SK-N-SH (cell line): ENCODE measurements at regions not wholly inside any gene's neighbourhood (a gene's known extent, or its start where the extent isn't known, plus 50 kb on each side); places are given as distances from the start of the nearest gene placed in this dataset.
"Not testable (repeated sequence)": the region's sequence is repeated elsewhere in the genome, so short reads cannot be mapped to it uniquely, and the experiment has no call there.

ENCODE experiments used
- CTCF ChIA-PET: fragments of 300-600, 350-600 bp; formaldehyde crosslinking; extraction: SDS; loops from one replicate; lab custom pipeline; 2021; lab: Yijun Ruan, JAX
- POLR2A ChIA-PET: fragments of 350-600 bp; sonication (Branson Sonifier 250); formaldehyde crosslinking; extraction: SDS; loops from one replicate; lab custom pipeline; 2020; ENCODE audit warnings: antibody characterized with exemption, inconsistent platforms; lab: Yijun Ruan, JAX
- DNase-seq: peaks from one replicate; pipeline ENCODE4 v3.0.0; 2012
- H2AFZ ChIP-seq: fragments of 200-600 bp; sonication (generic); 2 replicates; pipeline ENCODE4 v1.8.1; 2016; ENCODE audit warnings: antibody characterized with exemption, mild to moderate bottlenecking, low read depth
- H3F3A ChIP-seq: fragments of 200-600 bp; sonication (generic); replicated peaks from 2 replicates; pipeline ENCODE3; 2016; ENCODE audit warnings: antibody characterized with exemption, mild to moderate bottlenecking; ENCODE audit not compliant: insufficient read depth
- H3K27ac ChIP-seq, 2 experiments: fragments of 200-500 bp in 1 of 2; fragments of 200-600 bp in 1 of 2; sonication (Bioruptor generic) in 1 of 2; sonication (generic), shearing (Covaris generic) in 1 of 2; 2 replicates each; pipeline versions ENCODE4 v1.5.1 to v1.6.1; 2014 to 2016; ENCODE audit warnings: low read depth in 2 of 2, inconsistent platforms in 1 of 2, low read length in 1 of 2, mild to moderate bottlenecking in 1 of 2, mixed read lengths in 1 of 2
- H3K27me3 ChIP-seq: fragments of 200-600 bp; sonication (generic), shearing (Covaris generic); 2 replicates; pipeline ENCODE4 v1.6.1; 2016; ENCODE audit warnings: mixed run types; ENCODE audit not compliant: insufficient read depth
- H3K36me3 ChIP-seq, 2 experiments: fragments of 200-500 bp in 1 of 2; fragments of 200-600 bp in 1 of 2; sonication (Bioruptor generic) in 1 of 2; sonication (generic) in 1 of 2; replicated peaks in 1 of 2; 2 replicates each; pipeline versions ENCODE3 to v1.5.1; 2014 to 2016; ENCODE audit warnings: low read length in 1 of 2, mild to moderate bottlenecking in 1 of 2; ENCODE audit not compliant: insufficient read depth in 2 of 2, control insufficient read depth in 1 of 2
- H3K4me1 ChIP-seq, 2 experiments: fragments of 200-500 bp in 1 of 2; fragments of 200-600 bp in 1 of 2; sonication (Bioruptor generic) in 1 of 2; sonication (generic), shearing (Covaris generic) in 1 of 2; 2 replicates each; pipeline versions ENCODE4 v1.5.1 to v1.6.1; 2014 to 2016; ENCODE audit warnings: low read depth in 1 of 2, low read length in 1 of 2, mixed run types in 1 of 2; ENCODE audit not compliant: insufficient read depth in 2 of 2, control insufficient read depth in 1 of 2
- H3K4me2 ChIP-seq: fragments of 200-600 bp; sonication (generic), shearing (Covaris generic); 2 replicates; pipeline ENCODE4 v1.6.1; 2017; ENCODE audit warnings: mixed run types
- H3K4me3 ChIP-seq, 2 experiments: fragments of 200-500 bp in 1 of 2; fragments of 200-600 bp in 1 of 2; sonication (Bioruptor generic) in 1 of 2; sonication (generic), shearing (Covaris generic) in 1 of 2; 2 replicates each; pipeline versions ENCODE4 v1.5.1 to v1.8.1; 2014 to 2016; ENCODE audit warnings: low read depth in 2 of 2, inconsistent platforms in 1 of 2, low read length in 1 of 2, mild to moderate bottlenecking in 1 of 2, mixed read lengths in 1 of 2, moderate library complexity in 1 of 2
- H3K79me2 ChIP-seq: fragments of 200-600 bp; sonication (generic); 2 replicates; pipeline ENCODE4 v1.8.1; 2017; ENCODE audit warnings: mild to moderate bottlenecking; ENCODE audit not compliant: insufficient read depth
- H3K9ac ChIP-seq: fragments of 200-600 bp; sonication (generic); 2 replicates; pipeline ENCODE4 v1.6.1; 2017; ENCODE audit warnings: mixed run types
- H3K9me2 ChIP-seq: fragments of 200-600 bp; sonication (generic); 2 replicates; pipeline ENCODE4 v1.6.1; 2017; ENCODE audit warnings: mixed run types
- H3K9me3 ChIP-seq: fragments of 200-600 bp; sonication (generic); 2 replicates; pipeline ENCODE4 v1.6.1; 2017; ENCODE audit warnings: mixed run types, mild to moderate bottlenecking, moderate library complexity
- H4K20me1 ChIP-seq: fragments of 200-600 bp; sonication (generic); 2 replicates; pipeline ENCODE4 v1.6.1; 2017; ENCODE audit warnings: mild to moderate bottlenecking, mixed run types; ENCODE audit not compliant: insufficient read depth
- EP300 ChIP-seq, 2 experiments: IDR thresholded peaks; 2 replicates each; pipeline versions ENCODE4 v1.4.0 to v1.6.1; 2012; ENCODE audit warnings: borderline replicate concordance in 1 of 2, low read depth in 1 of 2, low read length in 1 of 2
- EZH2phosphoT487 ChIP-seq: fragments of 200-600 bp; sonication (generic); IDR thresholded peaks from 2 replicates; pipeline ENCODE4 v1.6.1; 2017; ENCODE audit warnings: low read depth, mixed run types, mild to moderate bottlenecking, antibody characterized with exemption, moderate library complexity, borderline replicate concordance
- FOXM1 ChIP-seq: IDR thresholded peaks from 2 replicates; pipeline ENCODE4 v1.4.0; 2012; ENCODE audit warnings: low read depth, mild to moderate bottlenecking
- MXI1 ChIP-seq: IDR thresholded peaks from 2 replicates; pipeline ENCODE4 v1.6.1; 2012; ENCODE audit warnings: mild to moderate bottlenecking, low read depth, low read length, improper control_type of control experiment
- NFIC ChIP-seq: IDR thresholded peaks from 2 replicates; pipeline ENCODE4 v1.4.0; 2012; ENCODE audit warnings: borderline replicate concordance
- NRF1 ChIP-seq: IDR thresholded peaks from 2 replicates; pipeline ENCODE4 v1.6.1; 2012; ENCODE audit warnings: low read depth, mild to moderate bottlenecking, low read length
- POLR2AphosphoS5 ChIP-seq: IDR thresholded peaks from 2 replicates; pipeline ENCODE4 v1.6.1; 2012; ENCODE audit warnings: low read depth, low read length
- RCOR1 ChIP-seq: fragments of 150-350 bp; IDR thresholded peaks from 2 replicates; pipeline ENCODE4 v1.6.1; 2017; ENCODE audit warnings: antibody characterized with exemption, low read length
- TEAD4 ChIP-seq: IDR thresholded peaks from 2 replicates; pipeline ENCODE4 v1.4.0; 2012; ENCODE audit warnings: mild to moderate bottlenecking, borderline replicate concordance; ENCODE audit not compliant: insufficient read depth
- YY1 ChIP-seq: IDR thresholded peaks from 2 replicates; pipeline ENCODE4 v1.4.0; 2012; ENCODE audit warnings: low read depth, mild to moderate bottlenecking
- WGBS: methylation state at CpG from one replicate; pipeline ENCODE4 v1.1.6; 2017; ENCODE audit warnings: low lambda C conversion rate; 5-methylcytosine and 5-hydroxymethylcytosine counted together
- TF ChIP-seq, protein P1 (sequence below): fragments of 150-350 bp; IDR thresholded peaks from 2 replicates; pipeline ENCODE4 v1.6.1; 2016; ENCODE audit warnings: mild to moderate bottlenecking, low read depth, low read length
- TF ChIP-seq, protein P2 (sequence below): IDR thresholded peaks from 2 replicates; pipeline ENCODE4 v1.6.1; 2012; ENCODE audit warnings: mild to moderate bottlenecking, low read depth, low read length, moderate library complexity

DNA sequence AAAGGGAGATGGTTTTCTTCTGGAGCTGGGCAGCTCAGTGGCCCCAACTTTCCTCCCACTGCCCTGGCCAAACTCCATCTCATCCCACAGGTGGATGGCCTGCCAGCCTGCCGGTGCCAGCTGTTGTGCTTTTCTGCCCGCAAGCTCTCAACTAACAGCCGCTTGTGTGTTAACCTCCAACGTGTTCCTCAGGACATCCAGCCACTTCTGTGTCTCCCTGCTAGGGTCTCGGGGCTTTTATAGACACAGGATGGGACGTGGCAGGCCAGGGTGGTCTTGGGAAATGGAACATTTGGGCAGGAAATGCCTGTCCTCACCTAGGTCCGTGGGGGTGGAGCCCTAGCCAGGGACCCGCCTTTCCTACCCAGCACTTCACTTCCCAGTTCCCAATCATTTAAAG lies 171.1 kb upstream of the RGS17 start:
- Histone ChIP-seq H2AFZ (no peak overlapping the region), H3K79me2 (no peaks in the 10 kb centered on the region), H3K27ac (no peak overlapping the region), H3K27me3 (no peaks in the 10 kb centered on the region), H3K36me3 (no peaks in the 10 kb centered on the region), H3F3A (no peaks in the 10 kb centered on the region), H3K9me3 (no peaks in the 10 kb centered on the region), H3K9ac (no peak overlapping the region), H3K9me2 (no peaks in the 10 kb centered on the region), H4K20me1 (no peaks in the 10 kb centered on the region), H3K4me1 (no peaks in the 10 kb centered on the region; a peak in 1 of 4 replicates), H3K4me2 (no peak overlapping the region), H3K4me3 (no peak overlapping the region)
- TF ChIP-seq TEAD4 (no peak), POLR2AphosphoS5 (no peak), NRF1 (no peak), FOXM1 (no peak), EP300 (IDR thresholded peaks at IDR 0.05; ENCODE audit: borderline replicate concordance in 1 of 2, low read depth in 1 of 2, low read length in 1 of 2) (no peak), EZH2phosphoT487 (no peak)
- TF ChIP-seq, protein P1, sequence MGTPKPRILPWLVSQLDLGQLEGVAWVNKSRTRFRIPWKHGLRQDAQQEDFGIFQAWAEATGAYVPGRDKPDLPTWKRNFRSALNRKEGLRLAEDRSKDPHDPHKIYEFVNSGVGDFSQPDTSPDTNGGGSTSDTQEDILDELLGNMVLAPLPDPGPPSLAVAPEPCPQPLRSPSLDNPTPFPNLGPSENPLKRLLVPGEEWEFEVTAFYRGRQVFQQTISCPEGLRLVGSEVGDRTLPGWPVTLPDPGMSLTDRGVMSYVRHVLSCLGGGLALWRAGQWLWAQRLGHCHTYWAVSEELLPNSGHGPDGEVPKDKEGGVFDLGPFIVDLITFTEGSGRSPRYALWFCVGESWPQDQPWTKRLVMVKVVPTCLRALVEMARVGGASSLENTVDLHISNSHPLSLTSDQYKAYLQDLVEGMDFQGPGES = no peak
- no peak for DNase-seq
- ChIA-PET CTCF (interaction anchor here (0.7 to 2.9 kb wide), 2 partner anchors 10 to 859 kb away, joined by 3 to 13 read pairs; no protein-coding TSS in a partner anchor), POLR2A (no interaction called here)
- WGBS = 48% methylated on average over 7 of the region's 8 CpGs

DNA sequence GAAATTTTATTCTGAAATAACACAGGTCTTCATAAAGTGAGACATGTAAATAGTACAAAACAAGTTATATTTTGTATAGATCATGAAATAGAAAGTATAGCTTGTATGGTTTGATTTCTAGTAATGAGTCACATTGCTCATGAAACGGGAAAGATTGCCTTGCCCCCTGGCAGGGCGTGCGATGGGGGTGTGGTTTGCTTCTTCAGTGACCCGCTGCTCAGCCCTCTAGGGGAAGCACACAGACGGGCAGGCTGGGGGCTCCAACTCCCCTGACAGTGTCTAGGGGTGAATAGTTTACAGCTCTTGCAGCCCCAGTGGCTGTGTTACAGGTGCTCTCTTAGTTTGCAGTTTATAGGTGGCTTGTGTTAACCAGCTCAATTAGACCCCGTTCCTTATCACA lies 170.5 kb upstream of the RGS17 start:
- POLR2A ChIA-PET = no interaction called here
- no peaks in the 10 kb centered on the region for H3F3A ChIP-seq
- CTCF ChIA-PET = interaction anchor here (0.7 to 4.3 kb wide), 3 partner anchors 11 to 859 kb away, joined by 3 to 13 read pairs (median 13); no protein-coding TSS in a partner anchor
- no peak overlapping the region for H3K27ac ChIP-seq
- H3K27me3 ChIP-seq = no peaks in the 10 kb centered on the region
- H3K4me3 ChIP-seq = no peak overlapping the region
- no peak overlapping the region for H3K4me2 ChIP-seq
- H3K79me2 ChIP-seq = no peaks in the 10 kb centered on the region
- 71% methylated on average over 6 of the region's 6 CpGs for WGBS
- H3K36me3 ChIP-seq = no peaks in the 10 kb centered on the region
- no peak for DNase-seq
- no peaks in the 10 kb centered on the region; a peak in 1 of 4 replicates for H3K4me1 ChIP-seq
- no peaks in the 10 kb centered on the region for H3K9me2 ChIP-seq
- no peak for TF ChIP-seq NFIC
- no peak for TF ChIP-seq RCOR1
- no peak for TF ChIP-seq MXI1
- TF ChIP-seq, protein P2, sequence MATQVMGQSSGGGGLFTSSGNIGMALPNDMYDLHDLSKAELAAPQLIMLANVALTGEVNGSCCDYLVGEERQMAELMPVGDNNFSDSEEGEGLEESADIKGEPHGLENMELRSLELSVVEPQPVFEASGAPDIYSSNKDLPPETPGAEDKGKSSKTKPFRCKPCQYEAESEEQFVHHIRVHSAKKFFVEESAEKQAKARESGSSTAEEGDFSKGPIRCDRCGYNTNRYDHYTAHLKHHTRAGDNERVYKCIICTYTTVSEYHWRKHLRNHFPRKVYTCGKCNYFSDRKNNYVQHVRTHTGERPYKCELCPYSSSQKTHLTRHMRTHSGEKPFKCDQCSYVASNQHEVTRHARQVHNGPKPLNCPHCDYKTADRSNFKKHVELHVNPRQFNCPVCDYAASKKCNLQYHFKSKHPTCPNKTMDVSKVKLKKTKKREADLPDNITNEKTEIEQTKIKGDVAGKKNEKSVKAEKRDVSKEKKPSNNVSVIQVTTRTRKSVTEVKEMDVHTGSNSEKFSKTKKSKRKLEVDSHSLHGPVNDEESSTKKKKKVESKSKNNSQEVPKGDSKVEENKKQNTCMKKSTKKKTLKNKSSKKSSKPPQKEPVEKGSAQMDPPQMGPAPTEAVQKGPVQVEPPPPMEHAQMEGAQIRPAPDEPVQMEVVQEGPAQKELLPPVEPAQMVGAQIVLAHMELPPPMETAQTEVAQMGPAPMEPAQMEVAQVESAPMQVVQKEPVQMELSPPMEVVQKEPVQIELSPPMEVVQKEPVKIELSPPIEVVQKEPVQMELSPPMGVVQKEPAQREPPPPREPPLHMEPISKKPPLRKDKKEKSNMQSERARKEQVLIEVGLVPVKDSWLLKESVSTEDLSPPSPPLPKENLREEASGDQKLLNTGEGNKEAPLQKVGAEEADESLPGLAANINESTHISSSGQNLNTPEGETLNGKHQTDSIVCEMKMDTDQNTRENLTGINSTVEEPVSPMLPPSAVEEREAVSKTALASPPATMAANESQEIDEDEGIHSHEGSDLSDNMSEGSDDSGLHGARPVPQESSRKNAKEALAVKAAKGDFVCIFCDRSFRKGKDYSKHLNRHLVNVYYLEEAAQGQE = no peak
- no peak for TF ChIP-seq YY1
- TF ChIP-seq EP300 (IDR thresholded peaks at IDR 0.05; ENCODE audit: borderline replicate concordance in 1 of 2, low read depth in 1 of 2, low read length in 1 of 2) = no peak
- no peak overlapping the region for H2AFZ ChIP-seq
- H4K20me1 ChIP-seq = no peaks in the 10 kb centered on the region
- no peak overlapping the region for H3K9ac ChIP-seq
- no peaks in the 10 kb centered on the region for H3K9me3 ChIP-seq

GRCh38 chr6:153282456-153282855 lies 151.4 kb upstream of the RGS17 start:
- POLR2A ChIA-PET = not testable (repeated sequence)
- 74% methylated on average over 14 of the region's 14 CpGs for WGBS

More at GRCh38 chr6:153282456-153282855, 151.4 kb upstream of the RGS17 start:
- DNase-seq, CTCF ChIA-PET, H3K9me2 ChIP-seq, H3K4me3 ChIP-seq, H3K36me3 ChIP-seq, H3K79me2 ChIP-seq, H3K9ac ChIP-seq, H3K4me2 ChIP-seq, H3K9me3 ChIP-seq, H3K4me1 ChIP-seq, H4K20me1 ChIP-seq, H3K27me3 ChIP-seq, H3F3A ChIP-seq, H3K27ac ChIP-seq, H2AFZ ChIP-seq: not testable (repeated sequence)
